ENCODE measurements at regions not wholly inside any gene's neighbourhood (a gene's known extent, or its start where the extent isn't known, plus 50 kb on each side); places are given as distances from the start of the nearest gene placed in this dataset.

DNA sequence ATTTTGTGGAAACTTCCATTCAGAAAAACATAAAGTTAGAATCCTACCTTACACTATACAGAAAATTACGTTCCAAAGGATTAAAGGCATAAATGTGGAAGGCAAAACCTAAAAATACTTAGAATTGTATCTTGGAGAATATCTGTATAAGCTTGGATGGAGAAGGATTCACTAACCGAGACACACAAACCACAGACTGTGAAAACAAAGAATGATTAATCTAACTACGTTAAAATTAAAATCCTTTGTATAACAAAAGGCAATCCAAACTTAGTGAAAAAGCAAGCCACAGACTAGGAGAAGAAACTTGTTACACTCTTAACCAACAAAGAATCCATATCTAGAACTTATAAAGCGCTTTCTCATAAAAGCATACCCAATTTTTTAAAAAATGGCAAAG, 678.8 kb downstream of the INHBA start:
- CTCF ChIA-PET, result interaction anchor here (0.6 to 0.7 kb wide), 2 partner anchors 14 to 637 kb away, joined by 3 read pairs; no protein-coding TSS in a partner anchor
- POLR2A ChIA-PET (ENCODE audit: low non-redundant PET), result no interaction called here
- H3K27ac ChIP-seq, result no peak overlapping the region
- DNase-seq (ENCODE audit: low spot score), result no peak
- TF ChIP-seq, protein P1, sequence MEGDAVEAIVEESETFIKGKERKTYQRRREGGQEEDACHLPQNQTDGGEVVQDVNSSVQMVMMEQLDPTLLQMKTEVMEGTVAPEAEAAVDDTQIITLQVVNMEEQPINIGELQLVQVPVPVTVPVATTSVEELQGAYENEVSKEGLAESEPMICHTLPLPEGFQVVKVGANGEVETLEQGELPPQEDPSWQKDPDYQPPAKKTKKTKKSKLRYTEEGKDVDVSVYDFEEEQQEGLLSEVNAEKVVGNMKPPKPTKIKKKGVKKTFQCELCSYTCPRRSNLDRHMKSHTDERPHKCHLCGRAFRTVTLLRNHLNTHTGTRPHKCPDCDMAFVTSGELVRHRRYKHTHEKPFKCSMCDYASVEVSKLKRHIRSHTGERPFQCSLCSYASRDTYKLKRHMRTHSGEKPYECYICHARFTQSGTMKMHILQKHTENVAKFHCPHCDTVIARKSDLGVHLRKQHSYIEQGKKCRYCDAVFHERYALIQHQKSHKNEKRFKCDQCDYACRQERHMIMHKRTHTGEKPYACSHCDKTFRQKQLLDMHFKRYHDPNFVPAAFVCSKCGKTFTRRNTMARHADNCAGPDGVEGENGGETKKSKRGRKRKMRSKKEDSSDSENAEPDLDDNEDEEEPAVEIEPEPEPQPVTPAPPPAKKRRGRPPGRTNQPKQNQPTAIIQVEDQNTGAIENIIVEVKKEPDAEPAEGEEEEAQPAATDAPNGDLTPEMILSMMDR (conservative IDR thresholded peaks at IDR 0.05; ENCODE audit: low read depth), result no peak

DNA sequence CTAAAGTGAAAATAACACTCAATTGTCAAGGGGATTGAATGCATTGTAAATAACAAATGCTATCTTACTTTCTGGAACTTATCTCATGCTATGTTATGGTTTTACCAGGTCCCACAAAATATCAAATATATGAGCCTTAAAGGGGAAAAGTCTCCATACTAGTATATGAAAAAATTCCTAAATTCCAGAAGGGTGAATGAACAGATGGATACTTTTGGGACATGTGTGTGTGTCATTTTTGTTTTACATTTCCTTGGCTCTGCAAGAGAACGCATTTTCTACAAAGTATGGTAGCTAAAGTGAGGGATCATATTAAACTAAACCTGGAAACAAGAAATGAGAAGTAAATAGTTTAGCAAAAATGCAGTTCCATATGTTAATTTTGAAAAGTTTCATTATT, 682.8 kb downstream of the INHBA start:
- H3K27ac ChIP-seq, result no peak overlapping the region
- no peak for DNase-seq (ENCODE audit: low spot score)
- TF ChIP-seq, protein P1 (conservative IDR thresholded peaks at IDR 0.05; ENCODE audit: low read depth), result no peak
- CTCF ChIA-PET, result no interaction called here
- POLR2A ChIA-PET (ENCODE audit: low non-redundant PET), result no interaction called here

DNA sequence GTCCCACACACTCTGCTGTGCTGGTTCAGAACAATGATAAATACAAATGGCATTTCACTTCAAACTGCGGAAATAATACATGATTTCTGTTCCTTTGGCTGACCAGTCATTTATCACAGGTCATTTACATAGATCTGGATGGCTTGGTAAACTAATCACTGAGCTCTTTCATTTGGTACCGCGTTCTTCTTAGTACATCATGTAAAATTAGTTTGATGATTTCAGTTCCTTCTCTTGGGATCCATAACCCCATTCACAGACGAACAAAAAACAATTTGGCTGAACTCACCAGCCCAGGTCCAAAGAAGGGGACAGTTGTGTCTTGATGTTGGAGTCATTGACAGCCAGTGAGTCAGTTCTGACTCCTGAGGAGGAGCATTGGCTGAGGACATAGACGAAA, 689.8 kb downstream of the INHBA start:
- ChIA-PET POLR2A (ENCODE audit: low non-redundant PET) (no interaction called here), CTCF (interaction anchor here (0.6 kb wide), 1 partner anchor 16 kb away, joined by 3 read pairs; no protein-coding TSS in a partner anchor)
- no peak for DNase-seq (ENCODE audit: low spot score)
- TF ChIP-seq, protein P1 (conservative IDR thresholded peaks at IDR 0.05; ENCODE audit: low read depth), result no peak
- no peak overlapping the region for H3K27ac ChIP-seq

DNA sequence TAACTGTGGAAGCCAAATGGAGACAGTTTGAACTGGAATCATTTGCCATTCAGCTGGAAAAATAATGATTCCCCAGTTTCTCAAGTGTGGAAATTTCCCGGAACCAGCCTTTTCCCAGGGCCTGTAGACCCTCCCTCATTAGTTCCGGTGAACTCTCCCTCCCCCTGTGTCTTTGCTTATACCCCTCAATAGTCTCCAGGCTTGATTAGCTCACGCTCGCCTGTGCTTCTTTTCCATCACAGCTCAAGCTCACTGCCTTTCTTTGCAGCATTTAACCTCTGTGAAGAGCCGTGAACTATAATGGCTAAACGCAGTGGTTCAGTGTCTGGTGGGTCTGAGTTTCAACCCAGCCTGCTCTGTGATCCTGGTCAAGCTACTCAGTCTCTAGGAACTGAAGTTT, 690.8 kb downstream of the INHBA start:
- DNase-seq (ENCODE audit: low spot score), result no peak
- CTCF ChIA-PET, result interaction anchor here (0.7 to 2.0 kb wide), 2 partner anchors 9 to 71 kb away, joined by 3 to 10 read pairs; no protein-coding TSS in a partner anchor
- POLR2A ChIA-PET (ENCODE audit: low non-redundant PET), result no interaction called here
- H3K27ac ChIP-seq, result no peak overlapping the region
- TF ChIP-seq, protein P1 (conservative IDR thresholded peaks at IDR 0.05; ENCODE audit: low read depth), result no peak

DNA sequence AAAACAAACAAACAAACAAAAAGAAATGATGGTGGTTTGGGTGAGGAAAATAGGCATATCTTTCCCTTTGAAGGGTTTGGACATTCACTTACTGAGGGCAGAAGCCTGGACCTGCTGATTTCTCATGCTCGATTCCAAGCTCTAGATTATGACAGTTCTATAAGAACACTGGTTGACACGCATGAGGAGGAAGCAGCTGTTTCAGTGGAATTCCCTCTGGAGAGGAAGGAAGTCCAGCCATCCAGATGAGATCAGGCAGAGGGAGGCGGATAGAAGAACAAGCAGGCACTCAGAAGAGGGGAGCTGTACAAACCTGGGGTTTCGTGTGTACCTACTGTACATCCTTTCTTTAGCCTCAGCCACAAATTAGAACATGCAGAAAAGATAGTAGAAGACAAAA, 691.9 kb downstream of the INHBA start:
- POLR2A ChIA-PET (ENCODE audit: low non-redundant PET), result no interaction called here
- no peak overlapping the region for H3K27ac ChIP-seq
- CTCF ChIA-PET, result interaction anchor here (2.0 kb wide), 1 partner anchor 8 kb away, joined by 10 read pairs; no protein-coding TSS in a partner anchor
- TF ChIP-seq, protein P1 (conservative IDR thresholded peaks at IDR 0.05; ENCODE audit: low read depth), result no peak
- DNase-seq (ENCODE audit: low spot score), result no peak

DNA sequence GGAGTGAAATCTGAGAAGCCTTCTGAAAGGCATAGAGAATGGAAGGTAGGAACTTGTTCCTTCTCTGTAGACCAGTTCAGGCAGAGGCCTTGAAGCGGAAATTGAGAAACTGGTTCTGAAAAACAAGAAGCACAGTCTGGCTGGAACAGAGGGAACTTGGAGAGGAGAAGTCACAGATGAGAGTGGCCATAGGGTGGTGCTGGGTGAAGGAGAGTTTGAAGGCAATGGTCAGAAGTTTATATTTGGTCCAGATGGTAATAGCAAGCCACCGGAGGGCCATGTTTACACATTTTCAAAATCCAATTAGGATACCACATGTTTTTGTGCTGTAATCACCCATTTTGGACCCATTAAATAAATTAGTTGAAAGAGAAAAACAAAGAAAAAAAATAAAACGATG, 692.5 kb downstream of the INHBA start:
- POLR2A ChIA-PET (ENCODE audit: low non-redundant PET), result no interaction called here
- TF ChIP-seq, protein P1 (conservative IDR thresholded peaks at IDR 0.05; ENCODE audit: low read depth), result no peak
- CTCF ChIA-PET, result no interaction called here
- no peak for DNase-seq (ENCODE audit: low spot score)
- H3K27ac ChIP-seq, result no peak overlapping the region
